OCI-LY3 (cell line): ENCODE measurements at regions not wholly inside any gene's neighbourhood (a gene's known extent, or its start where the extent isn't known, plus 50 kb on each side); places are given as distances from the start of the nearest gene placed in this dataset.

ENCODE experiments used
- H2AFZ ChIP-seq: fragments of 200-600, 300-600 bp; shearing (Covaris generic); 2 replicates; pipeline ENCODE4 v1.6.0; 2014; ENCODE audit warnings: antibody characterized with exemption, low read depth, low read length
- H3K27ac ChIP-seq: fragments of 200-600, 300-600 bp; sonication (generic); 2 replicates; pipeline ENCODE4 v1.5.1; 2014; ENCODE audit warnings: mild to moderate bottlenecking, low read length, moderate library complexity, mixed read lengths
- H3K27me3 ChIP-seq: fragments of 200-600, 300-600 bp; sonication (generic); 2 replicates; pipeline ENCODE4 v1.6.1; 2014; ENCODE audit warnings: low read depth, low read length, mixed read lengths
- H3K36me3 ChIP-seq: fragments of 200-600, 300-600 bp; sonication (generic); replicated peaks from 2 replicates; pipeline ENCODE3; 2014; ENCODE audit warnings: low read depth, low read length, mixed read lengths
- H3K4me1 ChIP-seq: fragments of 300-600, 200-600 bp; sonication (generic); 2 replicates; pipeline ENCODE4 v1.6.1; 2014; ENCODE audit warnings: low read length, mixed read lengths
- H3K4me2 ChIP-seq: fragments of 200-600, 300-600 bp; sonication (generic); 2 replicates; pipeline ENCODE4 v1.6.1; 2014; ENCODE audit warnings: low read length, mixed read lengths
- H3K4me3 ChIP-seq: fragments of 300-600, 200-600 bp; sonication (generic); 2 replicates; pipeline ENCODE4 v1.5.1; 2014; ENCODE audit warnings: antibody characterized with exemption, mild to moderate bottlenecking, low read length, moderate library complexity
- H3K79me2 ChIP-seq: fragments of 300-600, 200-600 bp; shearing (Covaris generic); 2 replicates; pipeline ENCODE4 v1.6.1; 2014; ENCODE audit warnings: mild to moderate bottlenecking, low read length, mixed read lengths
- H3K9ac ChIP-seq: fragments of 300-600, 200-600 bp; shearing (Covaris generic); 2 replicates; pipeline ENCODE4 v1.6.0; 2014; ENCODE audit warnings: mild to moderate bottlenecking, low read length, moderate library complexity
- H3K9me3 ChIP-seq: fragments of 200-600, 300-600 bp; shearing (Covaris generic); 2 replicates; pipeline ENCODE4 v1.6.1; 2014; ENCODE audit warnings: low read length, mixed read lengths; ENCODE audit not compliant: insufficient read depth
- H4K20me1 ChIP-seq: fragments of 200-600, 300-600 bp; sonication (generic); 2 replicates; pipeline ENCODE4 v1.6.1; 2016; ENCODE audit warnings: low read length, mixed read lengths; ENCODE audit not compliant: insufficient read depth
- EZH2phosphoT487 ChIP-seq: fragments of 200-600 bp; shearing (Covaris generic); IDR thresholded peaks from 2 replicates; pipeline ENCODE4 v1.6.1; 2018; ENCODE audit warnings: antibody characterized with exemption, mixed run types, low read depth
- TF ChIP-seq, protein P1 (sequence below): fragments of 200-600, 300-600 bp; sonication (generic); IDR thresholded peaks from 2 replicates; pipeline ENCODE4 v1.5.1; 2014; ENCODE audit warnings: antibody characterized with exemption, low read length, low read depth

DNA sequence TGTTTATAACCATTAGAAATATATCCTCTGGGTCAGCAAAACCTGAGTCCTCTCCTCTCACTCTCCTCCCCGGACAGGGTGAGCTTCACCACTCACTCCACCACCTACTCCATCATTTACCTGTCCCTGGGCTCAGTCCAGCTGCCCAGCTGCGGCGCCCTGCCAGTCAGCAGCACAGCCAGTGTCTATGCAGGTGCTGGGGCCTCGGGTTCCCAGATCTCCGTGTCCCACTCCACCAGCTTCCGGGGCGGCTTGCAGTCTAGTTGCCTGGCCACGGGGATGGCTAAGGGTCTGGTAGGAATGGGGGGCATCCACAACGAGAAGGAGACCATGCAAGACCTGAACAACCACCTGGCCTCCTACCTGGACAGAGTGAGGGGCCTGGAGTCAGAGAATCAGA is 662.2 kb upstream of the ACTRT1 start:
- H3K79me2 ChIP-seq = no peaks in the 10 kb centered on the region
- H2AFZ ChIP-seq = no peak overlapping the region
- no peak for TF ChIP-seq EZH2phosphoT487
- TF ChIP-seq, protein P1, sequence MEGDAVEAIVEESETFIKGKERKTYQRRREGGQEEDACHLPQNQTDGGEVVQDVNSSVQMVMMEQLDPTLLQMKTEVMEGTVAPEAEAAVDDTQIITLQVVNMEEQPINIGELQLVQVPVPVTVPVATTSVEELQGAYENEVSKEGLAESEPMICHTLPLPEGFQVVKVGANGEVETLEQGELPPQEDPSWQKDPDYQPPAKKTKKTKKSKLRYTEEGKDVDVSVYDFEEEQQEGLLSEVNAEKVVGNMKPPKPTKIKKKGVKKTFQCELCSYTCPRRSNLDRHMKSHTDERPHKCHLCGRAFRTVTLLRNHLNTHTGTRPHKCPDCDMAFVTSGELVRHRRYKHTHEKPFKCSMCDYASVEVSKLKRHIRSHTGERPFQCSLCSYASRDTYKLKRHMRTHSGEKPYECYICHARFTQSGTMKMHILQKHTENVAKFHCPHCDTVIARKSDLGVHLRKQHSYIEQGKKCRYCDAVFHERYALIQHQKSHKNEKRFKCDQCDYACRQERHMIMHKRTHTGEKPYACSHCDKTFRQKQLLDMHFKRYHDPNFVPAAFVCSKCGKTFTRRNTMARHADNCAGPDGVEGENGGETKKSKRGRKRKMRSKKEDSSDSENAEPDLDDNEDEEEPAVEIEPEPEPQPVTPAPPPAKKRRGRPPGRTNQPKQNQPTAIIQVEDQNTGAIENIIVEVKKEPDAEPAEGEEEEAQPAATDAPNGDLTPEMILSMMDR = no peak
- no peak overlapping the region for H3K9ac ChIP-seq
- H3K9me3 ChIP-seq = no peaks in the 10 kb centered on the region
- no peak overlapping the region for H3K4me2 ChIP-seq
- no peaks in the 10 kb centered on the region for H3K27me3 ChIP-seq
- H4K20me1 ChIP-seq = no peaks in the 10 kb centered on the region
- no peak overlapping the region for H3K27ac ChIP-seq
- no peaks in the 10 kb centered on the region for H3K4me1 ChIP-seq
- H3K4me3 ChIP-seq = no peak overlapping the region
- no peaks in the 10 kb centered on the region for H3K36me3 ChIP-seq

GRCh38 chrX:128699716-128700285 is 647.6 kb upstream of the ACTRT1 start:
- no peaks in the 10 kb centered on the region for H3K27me3 ChIP-seq
- no peak for TF ChIP-seq EZH2phosphoT487
- TF ChIP-seq, protein P1 = no peak

GRCh38 chrX:128698573-128699181 is 646.5 kb upstream of the ACTRT1 start:
- H3K4me3 ChIP-seq = no peak overlapping the region
- TF ChIP-seq EZH2phosphoT487 = no peak
- TF ChIP-seq, protein P1 = no peak
- H3K79me2 ChIP-seq = no peaks in the 10 kb centered on the region
- H3K36me3 ChIP-seq = no peaks in the 10 kb centered on the region
- H3K9ac ChIP-seq = no peak overlapping the region
- no peaks in the 10 kb centered on the region for H4K20me1 ChIP-seq
- no peak overlapping the region for H3K4me2 ChIP-seq
- H3K27ac ChIP-seq = no peak overlapping the region
- no peaks in the 10 kb centered on the region for H3K9me3 ChIP-seq
- no peak overlapping the region for H2AFZ ChIP-seq
- H3K4me1 ChIP-seq = no peaks in the 10 kb centered on the region
- H3K27me3 ChIP-seq = no peaks in the 10 kb centered on the region

More at GRCh38 chrX:128699716-128700285, 647.6 kb upstream of the ACTRT1 start:
- Histone ChIP-seq H3K79me2 (no peaks in the 10 kb centered on the region), H3K4me2 (no peak overlapping the region), H3K27ac (no peak overlapping the region), H3K4me3 (no peak overlapping the region), H3K9ac (no peak overlapping the region), H3K9me3 (no peaks in the 10 kb centered on the region), H4K20me1 (no peaks in the 10 kb centered on the region), H2AFZ (no peak overlapping the region), H3K36me3 (no peaks in the 10 kb centered on the region), H3K4me1 (no peaks in the 10 kb centered on the region)

DNA sequence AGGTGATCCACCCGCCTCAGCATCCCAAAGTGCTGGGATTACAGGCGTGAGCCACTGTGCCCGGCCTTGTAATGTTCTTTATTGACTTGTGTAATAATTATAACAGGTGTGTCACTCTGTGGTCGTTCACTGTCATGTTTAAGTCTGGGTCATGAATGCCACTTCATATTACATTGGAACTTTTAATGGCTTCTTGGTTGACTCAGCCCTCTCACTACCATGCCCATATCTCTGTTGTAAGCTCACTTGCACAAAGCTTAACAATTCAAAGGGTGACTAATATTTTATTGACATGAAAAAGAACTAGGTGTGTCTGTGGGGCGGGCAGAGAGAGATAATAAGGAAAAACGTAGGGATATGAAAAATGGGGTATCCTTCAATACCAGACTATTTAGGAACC is 639.7 kb upstream of the ACTRT1 start:
- no peaks in the 10 kb centered on the region for H3K4me1 ChIP-seq
- no peaks in the 10 kb centered on the region for H3K79me2 ChIP-seq
- no peaks in the 10 kb centered on the region for H3K9me3 ChIP-seq
- no peaks in the 10 kb centered on the region for H4K20me1 ChIP-seq
- H3K4me2 ChIP-seq = no peak overlapping the region
- no peak overlapping the region for H3K9ac ChIP-seq
- TF ChIP-seq, protein P1 = no peak
- no peak for TF ChIP-seq EZH2phosphoT487
- H3K27me3 ChIP-seq = no peaks in the 10 kb centered on the region
- H3K27ac ChIP-seq = no peak overlapping the region
- no peak overlapping the region for H3K4me3 ChIP-seq
- H2AFZ ChIP-seq = no peak overlapping the region
- H3K36me3 ChIP-seq = no peaks in the 10 kb centered on the region
